Central memory CD8-positive, alpha-beta T cell (primary cell): ENCODE measurements at regions not wholly inside any gene's neighbourhood (a gene's known extent, or its start where the extent isn't known, plus 50 kb on each side); places are given as distances from the start of the nearest gene placed in this dataset.

ENCODE experiments used
- ATAC-seq: fragments of 150-1000 bp; cut with Tn5 transposase; replicated peaks from 2 replicates; pipeline ENCODE4 v1.10.0; 2022; ENCODE audit warnings: mild to moderate bottlenecking, moderate FRiP score, moderate number of reproducible peaks; ENCODE audit not compliant: poor library complexity, severe bottlenecking; ENCODE audit errors: extremely low read depth
- DNase-seq, 2 donors: peaks; one replicate each; pipeline ENCODE4 v3.0.0; 2021; ENCODE audit warnings: low spot score in 2 of 2
- H3K27ac Mint-ChIP-seq: one replicate; pipeline ENCODE4 v1.8.0; 2022; ENCODE audit warnings: low read depth, mild to moderate bottlenecking, moderate library complexity, mixed read lengths
- H3K27me3 Mint-ChIP-seq: one replicate; pipeline ENCODE4 v1.8.0; 2022; ENCODE audit warnings: mixed read lengths
- H3K36me3 Mint-ChIP-seq: one replicate; pipeline ENCODE4 v1.8.0; 2022; ENCODE audit warnings: mild to moderate bottlenecking, moderate library complexity, mixed read lengths; ENCODE audit not compliant: insufficient read depth
- H3K4me1 Mint-ChIP-seq: one replicate; pipeline ENCODE4 v1.8.0; 2022; ENCODE audit warnings: mixed read lengths
- H3K4me3 Mint-ChIP-seq: one replicate; pipeline ENCODE4 v1.8.0; 2022; ENCODE audit warnings: mild to moderate bottlenecking, moderate library complexity, mixed read lengths
- H3K9me3 Mint-ChIP-seq: one replicate; pipeline ENCODE4 v1.8.0; 2022; ENCODE audit warnings: mixed read lengths

DNA sequence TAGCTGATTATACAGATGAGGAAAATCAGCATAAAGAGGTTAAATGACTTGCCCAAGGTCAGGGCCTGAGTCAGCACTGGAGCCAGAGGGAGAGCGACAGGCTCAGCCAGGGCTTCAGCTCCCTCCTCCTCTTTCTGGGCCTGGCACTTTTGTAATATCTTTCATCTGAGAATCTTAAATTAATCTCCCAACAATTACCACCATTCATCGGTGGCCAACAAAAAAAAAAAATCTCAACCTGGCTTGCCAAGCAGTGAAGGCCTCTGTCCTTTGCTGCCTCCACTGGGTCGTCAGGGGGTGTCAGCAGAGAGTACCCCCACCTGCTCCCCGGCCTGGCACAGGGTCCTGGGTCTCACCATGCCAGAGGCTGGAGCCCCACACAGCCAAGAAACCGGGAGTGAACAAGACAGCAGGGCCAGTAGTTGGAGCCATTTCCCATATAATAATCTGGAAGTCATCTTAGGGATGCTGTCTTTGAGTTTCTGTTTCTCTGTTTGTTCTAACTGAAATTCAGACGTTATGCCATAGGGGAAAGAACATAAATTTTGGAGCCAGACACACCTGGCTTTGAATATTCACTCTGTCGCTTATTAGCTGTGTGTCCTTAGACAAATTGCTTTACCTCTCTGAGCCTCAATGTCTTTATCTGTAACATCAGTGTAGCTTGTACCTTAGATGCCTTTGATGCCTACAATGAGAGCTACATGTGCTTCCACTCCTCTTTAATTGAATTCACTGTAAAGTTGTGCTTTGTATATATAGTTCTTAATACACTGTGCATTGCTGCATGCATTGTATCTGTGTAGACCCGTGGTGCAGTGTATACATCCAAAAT, 299.9 kb upstream of the MSX2 start:
- ATAC-seq (no peak), DNase-seq (no peak)
- Mint-ChIP-seq H3K4me1 (no peaks in the 10 kb centered on the region), H3K27me3 (no peaks in the 10 kb centered on the region), H3K9me3 (no peaks in the 10 kb centered on the region), H3K36me3 (no peaks in the 10 kb centered on the region), H3K4me3 (no peak overlapping the region), H3K27ac (no peak overlapping the region)

DNA sequence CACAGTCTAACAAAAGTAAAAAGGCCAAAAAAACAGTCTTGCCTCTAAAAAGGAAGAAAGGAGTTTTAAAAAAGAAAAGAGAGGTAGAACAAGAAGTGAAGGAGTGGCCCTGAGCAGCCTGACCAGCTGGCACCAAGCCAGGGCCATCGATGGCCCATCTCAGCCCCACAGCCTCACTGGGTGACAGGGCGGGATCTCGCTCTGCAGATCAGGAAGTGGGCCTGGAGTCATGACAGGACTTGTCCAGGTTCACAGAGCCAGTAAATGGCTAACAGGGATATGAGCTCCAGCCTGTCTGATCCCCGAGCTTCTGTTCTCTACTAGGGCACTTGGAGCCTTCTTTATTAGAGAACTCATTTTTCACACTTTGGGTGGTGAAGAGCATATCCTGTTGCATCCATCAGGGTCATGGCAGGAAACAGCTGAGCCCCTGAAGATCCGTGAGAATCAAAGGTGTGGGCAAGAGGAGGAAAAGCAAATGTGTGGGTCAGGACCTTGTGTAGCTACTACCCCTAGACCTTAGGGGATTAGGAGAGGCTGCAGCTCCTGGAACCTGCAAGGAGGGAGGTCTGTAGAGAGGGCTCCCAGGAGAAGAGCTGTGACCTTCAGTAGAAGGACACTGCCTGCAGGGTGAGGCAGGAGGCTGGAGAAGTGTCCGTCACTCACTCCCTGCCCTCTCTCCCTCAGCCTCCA, 299.0 kb upstream of the MSX2 start:
- Mint-ChIP-seq H3K27me3 (no peaks in the 10 kb centered on the region), H3K4me3 (no peak overlapping the region), H3K36me3 (no peaks in the 10 kb centered on the region), H3K27ac (no peak overlapping the region), H3K9me3 (no peaks in the 10 kb centered on the region), H3K4me1 (no peaks in the 10 kb centered on the region)
- ATAC-seq: no peak
- DNase-seq: no peak

DNA sequence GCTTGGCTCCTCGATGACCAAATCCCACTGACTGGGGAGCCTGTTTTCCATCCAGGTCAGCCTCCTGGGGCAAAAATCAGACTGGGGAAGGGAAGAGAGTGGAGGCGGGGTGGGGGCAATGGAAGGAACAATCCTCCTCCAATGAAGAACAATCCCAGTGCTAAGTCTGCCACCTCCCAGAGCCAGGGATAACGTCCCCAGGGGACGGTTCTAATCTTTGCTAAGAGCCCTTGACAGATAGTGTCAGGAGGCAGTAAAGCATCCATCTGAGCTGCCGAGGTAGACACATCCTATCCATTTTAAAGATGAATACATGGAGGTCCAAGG, 298.5 kb upstream of the MSX2 start:
- no peaks in the 10 kb centered on the region for H3K9me3 Mint-ChIP-seq
- H3K36me3 Mint-ChIP-seq: no peaks in the 10 kb centered on the region
- H3K27ac Mint-ChIP-seq: no peak overlapping the region
- H3K4me3 Mint-ChIP-seq: no peak overlapping the region
- H3K4me1 Mint-ChIP-seq: no peaks in the 10 kb centered on the region
- H3K27me3 Mint-ChIP-seq: no peaks in the 10 kb centered on the region
- no peak for ATAC-seq
- no peak for DNase-seq

DNA sequence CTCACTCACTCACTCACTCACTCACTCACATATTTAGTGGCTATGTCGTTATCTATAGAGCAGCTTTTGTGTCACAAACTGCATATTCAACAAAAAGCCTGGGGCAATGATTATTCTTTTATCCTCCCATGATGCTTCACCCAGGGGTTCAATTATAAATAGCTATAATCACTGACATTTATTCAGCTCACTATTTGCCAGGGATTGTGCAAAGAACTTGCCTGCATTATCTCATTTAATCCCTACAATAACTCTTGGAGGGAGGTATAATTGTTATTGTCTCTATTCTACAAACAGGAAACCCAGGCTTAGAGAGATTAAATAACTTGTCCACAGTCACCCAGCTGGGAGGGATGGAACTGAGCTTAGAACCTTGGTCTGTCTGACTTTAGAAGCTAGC, 298.0 kb upstream of the MSX2 start:
- Mint-ChIP-seq H3K4me3 (no peak overlapping the region), H3K4me1 (no peaks in the 10 kb centered on the region), H3K27ac (no peak overlapping the region), H3K27me3 (no peaks in the 10 kb centered on the region), H3K9me3 (no peaks in the 10 kb centered on the region), H3K36me3 (no peaks in the 10 kb centered on the region)
- ATAC-seq (no peak), DNase-seq (no peak)

DNA sequence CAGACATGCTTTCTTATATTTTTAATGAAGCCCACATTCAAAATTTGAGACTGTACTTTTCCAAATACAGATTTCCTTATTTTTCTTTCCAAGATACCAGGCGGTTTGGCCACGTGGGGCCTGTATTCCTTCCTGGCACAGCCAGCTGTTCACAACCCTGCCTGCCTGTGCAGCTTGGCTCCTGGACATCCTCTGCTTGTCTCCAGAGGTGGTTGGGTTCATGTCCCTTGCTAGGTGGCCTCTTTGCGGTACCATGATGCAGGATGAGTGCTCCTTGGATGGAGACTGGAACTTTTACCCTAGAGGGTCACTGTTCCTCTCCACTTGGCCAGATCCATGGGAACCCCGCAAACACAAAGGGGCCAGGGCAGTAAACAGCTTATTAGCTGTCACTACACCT, 297.5 kb upstream of the MSX2 start:
- Mint-ChIP-seq H3K4me1 (no peaks in the 10 kb centered on the region), H3K36me3 (no peaks in the 10 kb centered on the region), H3K4me3 (no peak overlapping the region), H3K9me3 (no peaks in the 10 kb centered on the region), H3K27ac (no peak overlapping the region), H3K27me3 (no peaks in the 10 kb centered on the region)
- ATAC-seq (no peak), DNase-seq (no peak)

DNA sequence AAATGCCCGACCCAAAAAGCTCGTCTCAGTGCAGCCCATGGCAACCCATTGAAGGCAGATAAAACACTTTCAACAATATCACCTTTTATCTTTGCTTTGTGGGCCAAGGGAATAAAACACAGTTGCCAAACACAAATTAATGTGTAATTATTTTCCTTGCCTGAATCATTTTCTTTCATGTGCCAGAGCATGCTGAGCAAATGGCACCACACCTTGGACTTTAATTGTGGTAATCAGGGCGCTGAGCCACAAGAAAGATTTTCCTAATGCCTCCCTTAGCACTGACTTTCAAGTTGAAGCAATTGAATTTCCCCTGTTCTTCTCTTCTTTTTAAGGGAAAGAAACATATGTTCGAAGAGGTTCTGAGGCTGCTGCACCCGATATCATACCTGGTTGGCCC, 297.1 kb upstream of the MSX2 start:
- H3K27me3 Mint-ChIP-seq: no peaks in the 10 kb centered on the region
- no peak for ATAC-seq
- no peaks in the 10 kb centered on the region for H3K36me3 Mint-ChIP-seq
- no peak for DNase-seq
- no peaks in the 10 kb centered on the region for H3K9me3 Mint-ChIP-seq
- no peak overlapping the region for H3K27ac Mint-ChIP-seq
- no peaks in the 10 kb centered on the region for H3K4me1 Mint-ChIP-seq
- H3K4me3 Mint-ChIP-seq: no peak overlapping the region

DNA sequence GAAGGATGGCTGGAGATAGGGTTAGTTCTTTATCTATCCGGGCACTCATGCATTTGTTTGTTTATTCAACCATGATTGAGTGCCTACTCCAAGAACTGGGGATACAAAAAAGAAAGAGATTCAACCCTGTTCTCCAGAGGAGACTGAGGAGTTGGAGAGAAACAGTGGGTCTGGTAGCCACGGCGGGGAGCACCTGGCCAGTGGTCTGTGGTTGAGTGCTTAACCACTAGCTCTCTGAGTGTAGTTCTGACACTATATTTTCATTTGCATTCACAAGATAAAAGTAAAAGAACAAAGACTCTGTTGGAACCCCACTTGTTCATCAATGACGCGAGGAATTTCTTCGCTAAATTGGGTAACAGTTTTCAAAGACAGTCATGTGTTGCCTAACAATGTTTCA, 295.5 kb upstream of the MSX2 start:
- no peaks in the 10 kb centered on the region for H3K36me3 Mint-ChIP-seq
- no peaks in the 10 kb centered on the region for H3K27me3 Mint-ChIP-seq
- H3K9me3 Mint-ChIP-seq: no peaks in the 10 kb centered on the region
- H3K27ac Mint-ChIP-seq: no peak overlapping the region
- no peaks in the 10 kb centered on the region for H3K4me1 Mint-ChIP-seq
- ATAC-seq (no peak), DNase-seq (no peak)
- H3K4me3 Mint-ChIP-seq: no peak overlapping the region

DNA sequence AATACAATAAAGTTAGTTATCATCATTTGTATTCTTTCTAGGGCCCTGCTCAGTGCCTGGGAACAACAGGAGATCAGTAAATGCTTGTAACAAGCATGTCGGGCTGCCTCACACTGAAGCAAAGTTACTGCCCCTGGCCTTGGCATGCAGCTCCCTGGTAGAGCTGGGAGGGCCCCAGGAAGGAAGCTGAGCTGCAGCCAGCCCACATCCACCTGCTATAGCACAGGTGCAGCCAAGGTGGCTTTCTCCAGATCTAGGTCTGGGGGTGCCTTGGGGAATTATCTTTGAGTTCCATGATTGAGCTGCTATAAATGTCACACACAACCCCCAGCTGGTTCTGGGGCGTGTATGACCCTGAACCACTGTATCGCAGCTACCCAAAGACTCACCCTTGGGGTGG, 293.4 kb upstream of the MSX2 start:
- Mint-ChIP-seq H3K4me3 (no peak overlapping the region), H3K4me1 (no peaks in the 10 kb centered on the region), H3K27me3 (peaks cover 11% of the 10 kb centered on the region), H3K9me3 (peaks cover 5% of the 10 kb centered on the region), H3K27ac (no peak overlapping the region), H3K36me3 (no peaks in the 10 kb centered on the region)
- ATAC-seq: no peak
- no peak for DNase-seq

DNA sequence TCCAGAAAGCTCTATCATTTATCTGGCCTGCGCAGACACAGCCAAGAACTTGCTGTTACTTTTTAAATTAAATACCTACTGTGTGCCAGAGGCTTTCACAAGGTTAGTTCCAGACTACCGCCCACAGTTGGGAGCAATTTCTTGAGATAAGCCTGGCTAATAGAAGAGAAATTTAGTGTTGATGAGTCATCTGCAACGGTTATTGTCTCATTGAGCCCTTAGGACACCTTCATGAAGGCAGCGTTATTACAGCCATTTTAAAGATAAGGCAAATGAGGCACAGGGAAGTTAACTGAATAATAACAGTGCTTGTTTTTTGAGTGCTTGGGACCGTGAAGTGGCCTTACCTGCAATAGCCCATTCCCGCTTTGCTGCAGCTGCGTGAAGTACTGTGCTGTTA, 292.9 kb upstream of the MSX2 start:
- H3K27me3 Mint-ChIP-seq: peaks cover 11% of the 10 kb centered on the region
- no peak overlapping the region for H3K27ac Mint-ChIP-seq
- no peaks in the 10 kb centered on the region for H3K36me3 Mint-ChIP-seq
- ATAC-seq (no peak), DNase-seq (no peak)
- no peaks in the 10 kb centered on the region for H3K4me1 Mint-ChIP-seq
- H3K9me3 Mint-ChIP-seq: peaks cover 5% of the 10 kb centered on the region
- H3K4me3 Mint-ChIP-seq: no peak overlapping the region

DNA sequence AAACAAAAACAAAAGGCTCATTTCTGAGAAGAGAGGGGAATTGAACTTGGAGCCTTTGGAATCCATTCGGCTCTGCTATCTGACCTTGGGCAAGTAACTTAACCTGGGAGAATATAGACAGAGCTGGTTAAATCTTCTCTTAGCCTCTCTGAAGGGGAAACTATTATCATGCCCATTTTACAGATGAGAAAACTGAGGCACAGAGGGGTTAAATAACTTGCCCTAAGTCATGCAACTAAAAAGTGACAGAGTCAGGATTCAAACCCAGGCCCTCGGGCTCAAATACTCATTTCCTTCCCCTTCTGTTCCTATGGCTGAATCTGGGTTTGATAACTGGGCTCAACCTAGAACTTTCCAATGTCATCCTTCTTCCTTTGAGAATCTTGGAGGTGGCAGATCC, 291.3 kb upstream of the MSX2 start:
- ATAC-seq: no peak
- Mint-ChIP-seq H3K27ac (no peak overlapping the region), H3K4me3 (no peak overlapping the region), H3K36me3 (no peaks in the 10 kb centered on the region), H3K4me1 (no peaks in the 10 kb centered on the region), H3K27me3 (peaks cover 21% of the 10 kb centered on the region), H3K9me3 (peaks cover 14% of the 10 kb centered on the region)
- no peak for DNase-seq

DNA sequence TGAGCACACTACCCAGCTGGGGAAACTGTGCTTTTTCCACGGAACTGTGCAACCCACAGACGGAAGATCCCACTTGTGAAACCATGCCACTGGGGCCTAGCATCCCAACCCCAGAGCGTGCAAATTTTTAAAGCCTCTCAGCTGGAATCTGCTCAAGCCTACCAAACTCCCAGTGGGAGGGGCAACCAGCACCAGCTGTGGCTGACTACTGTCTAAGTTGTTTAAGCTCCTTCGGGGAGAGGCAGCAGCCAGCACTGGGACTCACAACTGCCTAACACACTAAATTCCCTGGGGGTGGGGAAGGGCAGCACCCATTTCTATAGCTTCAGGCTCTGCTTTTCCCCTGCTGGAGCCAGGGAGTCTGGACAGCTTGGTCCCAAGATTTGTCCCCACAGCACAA, 287.6 kb upstream of the MSX2 start:
- Mint-ChIP-seq H3K27me3 (peaks cover 25% of the 10 kb centered on the region), H3K27ac (no peak overlapping the region), H3K36me3 (no peaks in the 10 kb centered on the region), H3K9me3 (peaks cover 24% of the 10 kb centered on the region), H3K4me1 (no peaks in the 10 kb centered on the region), H3K4me3 (no peak overlapping the region)
- ATAC-seq (no peak), DNase-seq (no peak)

DNA sequence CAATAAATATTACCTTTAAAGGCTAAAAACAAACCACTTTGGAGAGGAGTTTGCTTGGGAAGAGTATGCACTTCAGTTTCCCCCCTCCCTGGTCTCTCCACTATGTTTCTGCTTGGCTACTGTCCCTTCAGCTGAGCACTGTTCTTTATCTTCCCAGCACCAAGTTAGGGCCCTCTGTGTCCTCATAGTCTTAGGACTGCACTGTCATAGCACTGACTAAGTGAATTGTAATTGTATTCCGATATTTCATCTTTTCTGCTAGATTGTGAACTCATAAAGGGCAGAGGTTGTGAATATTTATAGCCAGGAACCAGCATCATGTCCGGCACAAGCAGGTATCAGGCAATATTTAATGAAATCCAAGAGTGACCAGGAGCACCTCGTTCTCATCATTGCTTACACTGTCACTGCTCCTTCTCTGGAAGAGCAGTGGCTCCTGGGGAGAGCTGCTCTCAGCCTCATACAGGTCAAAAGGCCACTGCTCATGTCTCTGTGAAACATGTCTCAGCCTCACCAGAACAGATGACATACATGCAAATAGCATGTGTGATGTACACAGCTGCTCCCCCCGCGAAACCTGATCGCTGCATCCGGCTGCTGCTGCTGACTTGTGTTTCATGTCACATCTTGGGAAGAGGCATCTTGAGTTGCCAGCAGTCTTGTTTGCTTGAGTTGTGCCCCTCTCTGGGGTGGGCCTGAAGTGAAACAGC, 279.7 kb upstream of the MSX2 start:
- ATAC-seq (no peak), DNase-seq (no peak)
- H3K4me3 Mint-ChIP-seq: no peak overlapping the region
- H3K27me3 Mint-ChIP-seq: no peaks in the 10 kb centered on the region
- H3K9me3 Mint-ChIP-seq: peaks cover 9% of the 10 kb centered on the region
- no peaks in the 10 kb centered on the region for H3K4me1 Mint-ChIP-seq
- no peaks in the 10 kb centered on the region for H3K36me3 Mint-ChIP-seq
- H3K27ac Mint-ChIP-seq: no peak overlapping the region

DNA sequence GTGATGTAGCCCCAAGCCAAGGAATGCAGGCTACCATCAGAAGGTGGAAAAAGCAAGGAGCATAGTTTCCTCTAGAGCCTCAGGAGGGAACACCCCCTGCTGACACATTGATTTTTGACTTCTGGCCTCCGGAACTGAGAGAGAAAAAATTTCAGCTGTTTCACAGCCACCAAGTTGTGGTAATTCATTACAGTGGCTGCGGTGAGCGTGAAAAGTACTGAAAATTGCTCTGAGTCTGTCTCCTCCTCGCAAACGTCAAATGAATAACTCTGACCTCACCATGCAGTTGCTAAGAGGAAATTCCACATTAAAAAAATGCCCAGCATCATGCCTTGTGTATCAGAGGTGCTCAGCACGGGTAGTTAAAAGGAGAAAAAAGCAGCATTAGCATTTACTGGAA, 277.9 kb upstream of the MSX2 start:
- Mint-ChIP-seq H3K36me3 (no peaks in the 10 kb centered on the region), H3K9me3 (no peaks in the 10 kb centered on the region), H3K4me1 (no peaks in the 10 kb centered on the region), H3K27ac (no peak overlapping the region), H3K4me3 (no peak overlapping the region), H3K27me3 (no peaks in the 10 kb centered on the region)
- ATAC-seq (no peak), DNase-seq (no peak)
